HUES64 (cell line): ENCODE measurements at regions not wholly inside any gene's neighbourhood (a gene's known extent, or its start where the extent isn't known, plus 50 kb on each side); places are given as distances from the start of the nearest gene placed in this dataset.

Source experiments
- H3K27ac ChIP-seq: 2 replicates; pipeline ENCODE4 v1.7.0; 2013; ENCODE audit warnings: low read depth, low read length, inconsistent platforms
- H3K27me3 ChIP-seq: 2 replicates; pipeline ENCODE4 v1.6.1; 2013; ENCODE audit warnings: mild to moderate bottlenecking, low read length; ENCODE audit not compliant: insufficient read depth
- H3K36me3 ChIP-seq: 2 replicates; pipeline ENCODE4 v1.6.1; 2013; ENCODE audit warnings: mild to moderate bottlenecking, low read length; ENCODE audit not compliant: insufficient read depth
- H3K4me1 ChIP-seq: 2 replicates; pipeline ENCODE4 v1.6.1; 2013; ENCODE audit warnings: mild to moderate bottlenecking, low read length, moderate library complexity; ENCODE audit not compliant: insufficient read depth
- H3K4me3 ChIP-seq: 2 replicates; pipeline ENCODE4 v1.5.1; 2013; ENCODE audit warnings: mild to moderate bottlenecking, low read length, moderate library complexity
- H3K9ac ChIP-seq: 2 replicates; pipeline ENCODE4 v1.6.1; 2013; ENCODE audit warnings: mild to moderate bottlenecking, low read depth, low read length
- H3K9me3 ChIP-seq: 2 replicates; pipeline ENCODE4 v1.6.1; 2013; ENCODE audit warnings: low read depth, low read length; ENCODE audit not compliant: insufficient read depth
- WGBS: fragments of 150-250, 120-280 bp; methylation state at CpG from one replicate; pipeline ENCODE4 v1.1.7; 2013; ENCODE audit warnings: missing lambda C conversion rate; 5-methylcytosine and 5-hydroxymethylcytosine counted together

GRCh38 chr7:149375234-149376008 is 85.4 kb downstream of the ZNF777 start:
- Histone ChIP-seq H3K4me3 (no peak overlapping the region), H3K9ac (no peak overlapping the region), H3K9me3 (peaks cover 34% of the 10 kb centered on the region), H3K27ac (no peak overlapping the region), H3K4me1 (no peaks in the 10 kb centered on the region), H3K36me3 (no peaks in the 10 kb centered on the region), H3K27me3 (no peaks in the 10 kb centered on the region)
- WGBS = 73% methylated on average over 5 of the region's 5 CpGs

DNA sequence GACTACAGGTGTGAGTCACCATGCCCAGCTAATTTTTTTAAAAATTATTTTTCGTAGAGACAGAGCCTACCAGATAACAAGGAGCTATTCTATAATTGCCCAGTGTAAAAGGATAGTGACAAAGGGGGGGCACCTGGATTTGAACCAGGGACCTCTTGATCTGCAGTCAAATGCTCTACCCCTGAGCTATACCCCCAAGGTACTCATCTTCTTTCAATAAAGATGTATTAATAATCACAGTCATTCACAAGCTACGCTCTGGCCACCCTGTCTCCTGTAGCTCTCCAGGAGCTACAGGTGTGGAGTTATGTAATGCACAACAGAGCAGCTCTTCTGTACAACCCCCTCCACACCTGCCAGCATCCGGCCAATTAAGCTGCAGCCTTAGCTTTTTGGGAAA is 83.5 kb downstream of the ZNF777 start:
- H3K9ac ChIP-seq = no peak overlapping the region
- no peak overlapping the region for H3K27ac ChIP-seq

DNA sequence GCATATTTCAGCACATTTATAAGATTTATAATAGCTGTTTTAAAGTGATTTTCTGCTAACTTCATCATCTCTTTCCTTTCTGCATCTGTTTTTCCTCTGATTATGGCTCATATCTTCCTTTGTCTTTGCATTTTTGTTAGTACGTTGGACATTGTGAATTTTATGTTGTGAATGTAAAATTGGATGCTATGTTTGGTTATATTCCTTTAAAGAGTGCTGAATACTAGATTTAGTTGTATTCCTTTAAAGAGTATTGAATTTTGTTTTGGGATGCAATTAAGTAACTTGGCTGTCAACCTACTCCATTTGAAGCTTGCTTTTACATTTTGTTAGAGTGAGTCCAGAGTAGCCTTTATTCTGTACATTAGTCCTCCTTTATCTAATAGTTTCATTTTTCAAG is 81.2 kb downstream of the ZNF777 start:
- H3K27me3 ChIP-seq = no peaks in the 10 kb centered on the region
- WGBS = 67% methylated on average over 1 of the region's 1 CpG
- no peak overlapping the region for H3K27ac ChIP-seq
- H3K9ac ChIP-seq = no peak overlapping the region
- no peaks in the 10 kb centered on the region for H3K4me1 ChIP-seq
- H3K4me3 ChIP-seq = no peak overlapping the region
- peaks cover 16% of the 10 kb centered on the region; the same call in 1 of the 2 replicates for H3K9me3 ChIP-seq
- H3K36me3 ChIP-seq = no peaks in the 10 kb centered on the region

More for the DNA sequence above, 83.5 kb downstream of the ZNF777 start:
- no peak overlapping the region for H3K4me3 ChIP-seq
- H3K36me3 ChIP-seq = no peaks in the 10 kb centered on the region
- no peaks in the 10 kb centered on the region for H3K27me3 ChIP-seq
- no peaks in the 10 kb centered on the region for H3K4me1 ChIP-seq
- WGBS = 88% methylated on average over 3 of the region's 3 CpGs
- peaks cover 21% of the 10 kb centered on the region for H3K9me3 ChIP-seq

- H3K4me1 ChIP-seq = no peaks in the 10 kb centered on the region
- H3K27ac ChIP-seq = no peak overlapping the region
- H3K27me3 ChIP-seq = no peaks in the 10 kb centered on the region
- no peaks in the 10 kb centered on the region for H3K36me3 ChIP-seq
- peaks cover 16% of the 10 kb centered on the region; the same call in 1 of the 2 replicates for H3K9me3 ChIP-seq
- 94% methylated on average over 2 of the region's 2 CpGs for WGBS
- no peak overlapping the region for H3K4me3 ChIP-seq
- H3K9ac ChIP-seq = no peak overlapping the region
Observed at GRCh38 chr7:149381245-149381644, 79.6 kb downstream of the ZNF777 start.
